ENCODE measurements at regions not wholly inside any gene's neighbourhood (a gene's known extent, or its start where the extent isn't known, plus 50 kb on each side); places are given as distances from the start of the nearest gene placed in this dataset.

DNA sequence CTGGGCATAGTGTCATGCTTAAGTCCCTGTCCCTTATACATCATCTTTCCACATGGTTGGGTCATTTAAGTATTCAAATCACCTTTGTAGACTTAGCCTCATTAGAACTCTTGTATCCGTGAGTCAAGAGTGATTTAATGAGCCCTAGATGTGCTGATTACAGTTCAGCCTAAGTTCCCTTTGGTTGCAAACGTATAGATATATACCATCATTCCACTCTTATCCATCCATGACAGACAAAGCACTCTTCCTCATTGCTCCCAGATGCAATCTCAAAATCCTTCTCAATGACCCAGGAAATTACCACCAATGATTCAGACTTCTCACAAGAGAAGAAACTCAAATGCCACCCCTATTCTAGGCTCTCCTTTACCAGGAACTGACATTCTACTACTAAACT, 50.2 kb upstream of the C3orf49 start:
- Histone ChIP-seq H2BK15ac (ENCODE audit: low read depth, low read length) (no peak overlapping the region), H2BK5ac (ENCODE audit: low read depth, low read length, poor library complexity, severe bottlenecking) (no peak overlapping the region), H3K9me1 (ENCODE audit: insufficient read depth, low read length) (no peaks in the 10 kb centered on the region), H3K4ac (ENCODE audit: low read depth, low read length) (no peak overlapping the region), H3K14ac (replicated peaks; ENCODE audit: low read depth, low read length) (no peak overlapping the region), H3K4me2 (ENCODE audit: low read depth, low read length) (no peak overlapping the region), H3K9ac (ENCODE audit: low read depth, low read length) (no peak overlapping the region), H4K20me1 (ENCODE audit: insufficient read depth, low read length) (no peaks in the 10 kb centered on the region), H3K4me1 (ENCODE audit: control insufficient read depth, insufficient read depth, low read length) (no peaks in the 10 kb centered on the region), H3K4me3 (ENCODE audit: insufficient read depth, low read depth, low read length) (no peak overlapping the region), H3K27ac (ENCODE audit: insufficient read depth, low read length) (no peak overlapping the region), H2AK5ac (ENCODE audit: low read depth, low read length) (no peak overlapping the region), H2AFZ (replicated peaks; ENCODE audit: low read length, poor library complexity) (no peak overlapping the region), H3K56ac (ENCODE audit: extremely low read depth, insufficient read depth, low read length) (no peak overlapping the region), H2BK20ac (ENCODE audit: low read depth, low read length) (no peak overlapping the region), H3K79me1 (ENCODE audit: low read depth in 1 of 2, low read length in 2 of 2) (no peaks in the 10 kb centered on the region), H4K8ac (ENCODE audit: low read depth in 2 of 2, low read length in 2 of 2) (no peak overlapping the region), H3K23ac (ENCODE audit: low read depth, low read length) (no peak overlapping the region), H4K91ac (ENCODE audit: insufficient read depth, low read depth, low read length) (no peak overlapping the region), H3K27me3 (ENCODE audit: control insufficient read depth, insufficient read depth, low read length) (no peaks in the 10 kb centered on the region; the same call in 1 of the 2 replicates), H2BK120ac (ENCODE audit: low read depth, low read length) (no peak overlapping the region), H4K5ac (ENCODE audit: low read depth, low read length) (no peak overlapping the region), H3K36me3 (ENCODE audit: control insufficient read depth, insufficient read depth, low read length) (no peaks in the 10 kb centered on the region), H3K9me3 (ENCODE audit: control insufficient read depth, insufficient read depth, low read length) (no peaks in the 10 kb centered on the region), H3K18ac (ENCODE audit: low read depth, low read length) (no peak overlapping the region), H2AK9ac (replicated peaks; ENCODE audit: low read depth, low read length, poor library complexity) (no peak overlapping the region)
- intact Hi-C loops (cut with micrococcal nuclease) (no loop called here), dilution Hi-C loops (cut with HindIII; ENCODE audit: low sequenced_read_pairs, unreplicated experiment) (no loop called here), in situ Hi-C loops (cut with MboI; ENCODE audit: low sequenced_read_pairs) (no loop called here)
- no peak for DNase-seq
- TF ChIP-seq MAFK (IDR thresholded peaks at IDR 0.05; ENCODE audit: low read depth, low read length) (no peak), CHD1 (IDR thresholded peaks at IDR 0.05; ENCODE audit: low read depth, low read length) (no peak), FOS (IDR thresholded peaks at IDR 0.05; ENCODE audit: low read depth, low read length) (no peak), SMC3 (IDR thresholded peaks at IDR 0.05; ENCODE audit: low read depth, low read length) (no peak), NFE2L2 (IDR thresholded peaks at IDR 0.05; ENCODE audit: low read depth, low read length) (no peak)
- BruUV-seq (replicated peaks), result no TSS peak
- 20% methylated on average over 1 of the region's 2 CpGs; no CpG with 5 or more reads in 1 of the 2 experiments for WGBS, 2 experiments (ENCODE audit: extremely low coverage in 2 of 2, insufficient read length in 1 of 2)
- ChIA-PET POLR2A (ENCODE audit: unreplicated experiment) (no interaction called here), CTCF (interaction anchor here (0.6 kb wide), 1 partner anchor 20 kb away, joined by 4 read pairs; no protein-coding TSS in a partner anchor)
- ATAC-seq (ENCODE audit: low read depth), result no peak

Data from IMR-90 (cell line).